MM.1S (cell line): ENCODE measurements at regions not wholly inside any gene's neighbourhood (a gene's known extent, or its start where the extent isn't known, plus 50 kb on each side); places are given as distances from the start of the nearest gene placed in this dataset.

Source experiments
- DNase-seq: peaks from one replicate; pipeline ENCODE4 v3.0.0-alpha.2; 2015
- H2AFZ ChIP-seq: fragments of 300-600 bp; sonication (generic); 2 replicates; pipeline ENCODE4 v1.6.0; 2016; ENCODE audit warnings: antibody characterized with exemption, low read length
- H3F3A ChIP-seq: fragments of 300-600 bp; sonication (generic); 2 replicates; pipeline ENCODE4 v1.6.1; 2016; ENCODE audit warnings: mild to moderate bottlenecking, antibody characterized with exemption, low read length, moderate library complexity, mixed read lengths; ENCODE audit not compliant: insufficient read depth
- H3K27ac ChIP-seq: fragments of 300-600 bp; sonication (generic); 2 replicates; pipeline ENCODE4 v1.5.1; 2016; ENCODE audit warnings: mild to moderate bottlenecking, low read length
- H3K27me3 ChIP-seq: fragments of 300-600 bp; sonication (generic); replicated peaks from 2 replicates; pipeline ENCODE4 v1.6.0; 2016; ENCODE audit warnings: low read length; ENCODE audit not compliant: insufficient read depth
- H3K36me3 ChIP-seq: fragments of 300-600 bp; sonication (generic); replicated peaks from 2 replicates; pipeline ENCODE4 v1.6.1; 2016; ENCODE audit warnings: mild to moderate bottlenecking, low read length, mixed read lengths; ENCODE audit not compliant: insufficient read depth
- H3K4me1 ChIP-seq: fragments of 300-600 bp; sonication (generic); 2 replicates; pipeline ENCODE4 v1.6.1; 2016; ENCODE audit warnings: low read length, mixed read lengths
- H3K4me2 ChIP-seq: fragments of 300-600 bp; sonication (generic); 2 replicates; pipeline ENCODE4 v1.6.0; 2016; ENCODE audit warnings: low read depth, low read length
- H3K4me3 ChIP-seq: fragments of 300-600 bp; sonication (generic); 2 replicates; pipeline ENCODE4 v1.5.1; 2016; ENCODE audit warnings: low read length, mixed read lengths
- H3K79me2 ChIP-seq: fragments of 300-600 bp; sonication (generic); 2 replicates; pipeline ENCODE4 v1.6.1; 2016; ENCODE audit warnings: mixed run types, low read length, mixed read lengths
- H3K9ac ChIP-seq: fragments of 300-600 bp; sonication (generic); 2 replicates; pipeline ENCODE4 v1.6.1; 2016; ENCODE audit warnings: low read length, mixed read lengths
- H3K9me2 ChIP-seq: fragments of 300-600 bp; sonication (generic); replicated peaks from 2 replicates; pipeline ENCODE4 v1.6.1; 2016; ENCODE audit warnings: mild to moderate bottlenecking, low read length, mixed read lengths; ENCODE audit not compliant: insufficient read depth
- H3K9me3 ChIP-seq: fragments of 300-600 bp; sonication (generic); replicated peaks from 2 replicates; pipeline ENCODE4 v1.6.1; 2016; ENCODE audit warnings: mild to moderate bottlenecking, low read length, mixed read lengths; ENCODE audit not compliant: insufficient read depth
- H4K20me1 ChIP-seq: fragments of 300-600 bp; sonication (generic); 2 replicates; pipeline ENCODE4 v1.6.1; 2016; ENCODE audit warnings: mild to moderate bottlenecking, low read length, moderate library complexity, mixed read lengths; ENCODE audit not compliant: insufficient read depth
- CTCF ChIP-seq: fragments of 300-600 bp; sonication (generic); IDR thresholded peaks from 2 replicates; pipeline ENCODE4 v1.5.1; 2016; ENCODE audit warnings: antibody characterized with exemption, low read length, mixed read lengths
- EZH2 ChIP-seq: fragments of 300-600 bp; sonication (generic); optimal IDR thresholded peaks from 2 replicates; pipeline ENCODE3; 2017; ENCODE audit warnings: low read depth, mild to moderate bottlenecking, antibody characterized with exemption, low read length, mixed read lengths
- EZH2phosphoT487 ChIP-seq: fragments of 300-600 bp; sonication (generic); IDR thresholded peaks from 2 replicates; pipeline ENCODE4 v1.6.1; 2018; ENCODE audit warnings: antibody characterized with exemption, low read length

- H3K4me2 ChIP-seq = no peak overlapping the region
- no peak overlapping the region for H3K9ac ChIP-seq
- H4K20me1 ChIP-seq = no peaks in the 10 kb centered on the region
- H3K4me1 ChIP-seq = no peaks in the 10 kb centered on the region
- no peaks in the 10 kb centered on the region for H3K9me3 ChIP-seq
- H2AFZ ChIP-seq = no peak overlapping the region
- no peak overlapping the region for H3K27ac ChIP-seq
- H3K36me3 ChIP-seq = no peaks in the 10 kb centered on the region
- TF ChIP-seq CTCF = no peak
- TF ChIP-seq EZH2 = no peak
- no peak for TF ChIP-seq EZH2phosphoT487
- no peaks in the 10 kb centered on the region for H3K79me2 ChIP-seq
- DNase-seq = no peak
- no peak overlapping the region for H3K4me3 ChIP-seq
- H3K27me3 ChIP-seq = no peaks in the 10 kb centered on the region
- H3F3A ChIP-seq = no peaks in the 10 kb centered on the region
- H3K9me2 ChIP-seq = no peaks in the 10 kb centered on the region
Observed at GRCh38 chr1:95548211-95548610, 314.2 kb downstream of the RWDD3 start.

GRCh38 chr1:95551201-95551600, 317.2 kb downstream of the RWDD3 start:
- Histone ChIP-seq H3K9ac (no peak overlapping the region), H3K4me3 (no peak overlapping the region), H3K27me3 (no peaks in the 10 kb centered on the region), H3K4me1 (no peaks in the 10 kb centered on the region), H3K36me3 (no peaks in the 10 kb centered on the region), H3K4me2 (no peak overlapping the region), H3F3A (no peaks in the 10 kb centered on the region), H3K9me3 (no peaks in the 10 kb centered on the region), H3K27ac (no peak overlapping the region), H4K20me1 (no peaks in the 10 kb centered on the region), H2AFZ (no peak overlapping the region), H3K9me2 (no peaks in the 10 kb centered on the region), H3K79me2 (no peaks in the 10 kb centered on the region)
- no peak for TF ChIP-seq EZH2phosphoT487
- TF ChIP-seq EZH2 = no peak
- TF ChIP-seq CTCF = no peak
- no peak for DNase-seq

GRCh38 chr1:95553595-95553994, 319.6 kb downstream of the RWDD3 start:
- Histone ChIP-seq H3K9ac (no peak overlapping the region), H3K4me3 (no peak overlapping the region), H3K79me2 (no peaks in the 10 kb centered on the region), H3K9me3 (no peaks in the 10 kb centered on the region), H3K4me2 (no peak overlapping the region), H3F3A (no peaks in the 10 kb centered on the region), H2AFZ (no peak overlapping the region), H4K20me1 (no peaks in the 10 kb centered on the region), H3K27me3 (no peaks in the 10 kb centered on the region), H3K4me1 (no peaks in the 10 kb centered on the region), H3K27ac (no peak overlapping the region), H3K36me3 (no peaks in the 10 kb centered on the region), H3K9me2 (no peaks in the 10 kb centered on the region)
- TF ChIP-seq EZH2phosphoT487 (no peak), CTCF (no peak), EZH2 (no peak)
- DNase-seq = no peak
